ENCODE measurements at regions not wholly inside any gene's neighbourhood (a gene's known extent, or its start where the extent isn't known, plus 50 kb on each side); places are given as distances from the start of the nearest gene placed in this dataset.

GRCh38 chr4:181330654-181331201, 912.5 kb upstream of the TENM3 start:
- no peak for TF ChIP-seq POLR2AphosphoS5 (IDR thresholded peaks at IDR 0.05)
- TF ChIP-seq EP300 (IDR thresholded peaks at IDR 0.05) = no peak
- no peak for TF ChIP-seq POLR2A (IDR thresholded peaks at IDR 0.05)
- no peak for TF ChIP-seq CTCF (IDR thresholded peaks at IDR 0.05)
- WGBS = 67% methylated on average over 4 of the region's 4 CpGs
- H3K4me1 ChIP-seq = no peaks in the 10 kb centered on the region
- no peaks in the 10 kb centered on the region for H3K9me3 ChIP-seq
- no peak for DNase-seq (ENCODE audit: low spot score in 2 of 2)
- no peaks in the 10 kb centered on the region for H3K27me3 ChIP-seq
- no peaks in the 10 kb centered on the region for H3K36me3 ChIP-seq
- no peak overlapping the region for H3K27ac ChIP-seq
- no peak overlapping the region for H3K4me3 ChIP-seq

GRCh38 chr4:181331214-181331613, 912.0 kb upstream of the TENM3 start:
- H3K9me3 ChIP-seq = no peaks in the 10 kb centered on the region
- no peaks in the 10 kb centered on the region for H3K27me3 ChIP-seq
- H3K36me3 ChIP-seq = no peaks in the 10 kb centered on the region
- TF ChIP-seq CTCF (IDR thresholded peaks at IDR 0.05) = no peak
- no peak for TF ChIP-seq POLR2A (IDR thresholded peaks at IDR 0.05)
- TF ChIP-seq POLR2AphosphoS5 (IDR thresholded peaks at IDR 0.05) = no peak
- H3K4me3 ChIP-seq = no peak overlapping the region
- no peak overlapping the region for H3K27ac ChIP-seq
- H3K4me1 ChIP-seq = no peaks in the 10 kb centered on the region
- DNase-seq (ENCODE audit: low spot score in 2 of 2) = no peak
- WGBS = 13% methylated on average over 1 of the region's 1 CpG

GRCh38 chr4:181345931-181346330, 897.3 kb upstream of the TENM3 start:
- DNase-seq (ENCODE audit: low spot score in 2 of 2) = no peak
- Histone ChIP-seq H3K9me3 (peaks cover 3% of the 10 kb centered on the region), H3K4me1 (no peaks in the 10 kb centered on the region), H3K27me3 (no peaks in the 10 kb centered on the region), H3K4me3 (no peak overlapping the region), H3K27ac (no peak overlapping the region), H3K36me3 (no peaks in the 10 kb centered on the region)
- TF ChIP-seq EP300 (IDR thresholded peaks at IDR 0.05) = no peak

- no peaks in the 10 kb centered on the region for H3K4me1 ChIP-seq
- no peak for DNase-seq (ENCODE audit: low spot score in 2 of 2)
- no peak for TF ChIP-seq EP300 (IDR thresholded peaks at IDR 0.05)
- no peak for TF ChIP-seq POLR2AphosphoS5 (IDR thresholded peaks at IDR 0.05)
- no peak for TF ChIP-seq POLR2A (IDR thresholded peaks at IDR 0.05)
- TF ChIP-seq CTCF (IDR thresholded peaks at IDR 0.05) = no peak
- no peaks in the 10 kb centered on the region for H3K27me3 ChIP-seq
- peaks cover 3% of the 10 kb centered on the region for H3K9me3 ChIP-seq
- 43% methylated on average over 9 of the region's 9 CpGs for WGBS
- H3K4me3 ChIP-seq = no peak overlapping the region
- no peak overlapping the region for H3K27ac ChIP-seq
- no peaks in the 10 kb centered on the region for H3K36me3 ChIP-seq
Observed at GRCh38 chr4:181350615-181351415, 892.4 kb upstream of the TENM3 start.

GRCh38 chr4:181364504-181364903, 878.7 kb upstream of the TENM3 start:
- TF ChIP-seq EP300 (IDR thresholded peaks at IDR 0.05) = no peak
- no peak for TF ChIP-seq POLR2AphosphoS5 (IDR thresholded peaks at IDR 0.05)
- TF ChIP-seq POLR2A (IDR thresholded peaks at IDR 0.05) = no peak
- TF ChIP-seq CTCF (IDR thresholded peaks at IDR 0.05) = no peak
- no peaks in the 10 kb centered on the region for H3K4me1 ChIP-seq
- no peaks in the 10 kb centered on the region for H3K36me3 ChIP-seq
- H3K9me3 ChIP-seq = no peaks in the 10 kb centered on the region
- no peak overlapping the region for H3K4me3 ChIP-seq
- H3K27me3 ChIP-seq = no peaks in the 10 kb centered on the region
- no peak for DNase-seq (ENCODE audit: low spot score in 2 of 2)
- WGBS = 69% methylated on average over 4 of the region's 4 CpGs
- no peak overlapping the region for H3K27ac ChIP-seq
